Glutamatergic neuron (in vitro differentiated cells): ENCODE measurements at regions not wholly inside any gene's neighbourhood (a gene's known extent, or its start where the extent isn't known, plus 50 kb on each side); places are given as distances from the start of the nearest gene placed in this dataset.

Experiments
- DNase-seq: peaks from one replicate; pipeline ENCODE4 v3.0.0; 2022
- H3K27ac Mint-ChIP-seq: one replicate; pipeline ENCODE4 v1.8.0; 2020; ENCODE audit warnings: mild to moderate bottlenecking, mixed read lengths, inconsistent platforms; ENCODE audit not compliant: unreplicated experiment
- H3K27me3 Mint-ChIP-seq: one replicate; pipeline ENCODE4 v1.8.0; 2020; ENCODE audit warnings: mild to moderate bottlenecking, moderate library complexity, mixed read lengths, inconsistent platforms; ENCODE audit not compliant: unreplicated experiment
- H3K36me3 Mint-ChIP-seq: one replicate; pipeline ENCODE4 v1.8.0; 2020; ENCODE audit warnings: mild to moderate bottlenecking, mixed read lengths, inconsistent platforms; ENCODE audit not compliant: unreplicated experiment
- H3K4me1 Mint-ChIP-seq: one replicate; pipeline ENCODE4 v1.8.0; 2020; ENCODE audit warnings: mild to moderate bottlenecking, low read depth, mixed read lengths, inconsistent platforms; ENCODE audit not compliant: unreplicated experiment
- H3K4me3 Mint-ChIP-seq: one replicate; pipeline ENCODE4 v1.8.0; 2020; ENCODE audit warnings: mild to moderate bottlenecking, mixed read lengths, inconsistent platforms; ENCODE audit not compliant: unreplicated experiment
- H3K9me3 Mint-ChIP-seq: one replicate; pipeline ENCODE4 v1.8.0; 2020; ENCODE audit warnings: mild to moderate bottlenecking, moderate library complexity, mixed read lengths, inconsistent platforms; ENCODE audit not compliant: unreplicated experiment
- CTCF ChIP-seq: fragments of 200-600 bp; sonication (generic); IDR thresholded peaks from one replicate; pipeline ENCODE4 v1.5.0; 2021; ENCODE audit not compliant: partially characterized antibody, unreplicated experiment

GRCh38 chr10:81688459-81688858 is 186.5 kb upstream of the NRG3 start:
- Mint-ChIP-seq H3K9me3 (no peaks in the 10 kb centered on the region), H3K36me3 (no peaks in the 10 kb centered on the region), H3K27me3 (no peaks in the 10 kb centered on the region), H3K4me3 (no peak overlapping the region), H3K4me1 (no peaks in the 10 kb centered on the region), H3K27ac (no peak overlapping the region)
- no peak for TF ChIP-seq CTCF
- DNase-seq, result no peak

GRCh38 chr10:81696609-81697388 is 178.2 kb upstream of the NRG3 start:
- peaks cover 9% of the 10 kb centered on the region for H3K9me3 Mint-ChIP-seq

GRCh38 chr10:81704596-81704995 is 170.4 kb upstream of the NRG3 start:
- no peak overlapping the region for H3K27ac Mint-ChIP-seq
- TF ChIP-seq CTCF, result no peak
- H3K27me3 Mint-ChIP-seq, result no peaks in the 10 kb centered on the region
- H3K4me3 Mint-ChIP-seq, result no peak overlapping the region
- no peaks in the 10 kb centered on the region for H3K4me1 Mint-ChIP-seq
- no peaks in the 10 kb centered on the region for H3K36me3 Mint-ChIP-seq
- H3K9me3 Mint-ChIP-seq, result peaks cover 3% of the 10 kb centered on the region
- no peak for DNase-seq

More at GRCh38 chr10:81696609-81697388, 178.2 kb upstream of the NRG3 start:
- Mint-ChIP-seq H3K4me3 (no peak overlapping the region), H3K27ac (peak overlapping the region; percentile 16), H3K4me1 (peaks cover 3% of the 10 kb centered on the region), H3K27me3 (peaks cover 2% of the 10 kb centered on the region), H3K36me3 (peaks cover 7% of the 10 kb centered on the region)
- TF ChIP-seq CTCF, result no peak
- peak; percentile 55 for DNase-seq

GRCh38 chr10:81708416-81708815 is 166.6 kb upstream of the NRG3 start:
- no peaks in the 10 kb centered on the region for H3K27me3 Mint-ChIP-seq
- no peak for DNase-seq
- no peaks in the 10 kb centered on the region for H3K36me3 Mint-ChIP-seq
- no peak overlapping the region for H3K4me3 Mint-ChIP-seq
- no peak for TF ChIP-seq CTCF
- no peak overlapping the region for H3K27ac Mint-ChIP-seq
- H3K9me3 Mint-ChIP-seq, result no peaks in the 10 kb centered on the region
- no peaks in the 10 kb centered on the region for H3K4me1 Mint-ChIP-seq

- no peak for TF ChIP-seq CTCF
- Mint-ChIP-seq H3K4me3 (no peak overlapping the region), H3K27me3 (no peaks in the 10 kb centered on the region), H3K27ac (no peak overlapping the region), H3K4me1 (no peaks in the 10 kb centered on the region), H3K9me3 (no peaks in the 10 kb centered on the region), H3K36me3 (no peaks in the 10 kb centered on the region)
- DNase-seq, result no peak
Observed at GRCh38 chr10:81708929-81709328, 166.1 kb upstream of the NRG3 start.
